ENCODE measurements at regions not wholly inside any gene's neighbourhood (a gene's known extent, or its start where the extent isn't known, plus 50 kb on each side); places are given as distances from the start of the nearest gene placed in this dataset.

DNA sequence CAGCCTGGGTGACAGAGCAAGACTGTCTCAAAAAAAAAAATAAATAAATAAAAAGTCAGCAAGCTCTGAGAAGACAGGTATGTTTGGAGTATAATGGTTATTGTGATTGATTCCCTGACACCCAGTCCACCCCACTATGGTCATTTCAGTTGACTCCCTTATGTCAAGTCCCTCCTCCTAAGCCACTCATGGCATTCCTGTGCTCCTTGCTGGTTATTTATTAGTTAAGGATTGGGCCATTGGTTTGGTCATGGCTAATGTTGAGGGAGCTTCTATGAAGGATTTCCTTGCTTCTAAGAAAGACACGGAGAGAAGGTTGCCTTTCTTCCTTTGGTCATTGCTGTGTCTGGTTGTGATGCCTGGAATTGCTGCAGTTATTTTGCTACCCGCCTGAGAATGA is 140.1 kb downstream of the UCHL1 start:
- Histone ChIP-seq H3K23ac (ENCODE audit: insufficient read length) (no peak overlapping the region), H2BK5ac (ENCODE audit: low read depth, low read length) (no peak overlapping the region)
- 93% methylated on average over 2 of the region's 2 CpGs; no CpG with 5 or more reads in 1 of the 2 experiments for WGBS, 2 experiments (ENCODE audit: extremely low coverage in 1 of 2, insufficient coverage in 1 of 2, insufficient read length in 1 of 2, insufficient replicate concordance in 2 of 2, low coverage in 1 of 2, low lambda C conversion rate in 2 of 2, missing lambda C conversion rate in 1 of 2)

More for the DNA sequence above, 140.1 kb downstream of the UCHL1 start:
- no peak overlapping the region for H3K4ac ChIP-seq (replicated peaks; ENCODE audit: insufficient read length, low read depth, low read length)
- ChIA-PET POLR2A (ENCODE audit: partially characterized antibody) (no interaction called here), CTCF (ENCODE audit: partially characterized antibody) (interaction anchor here (0.6 to 0.8 kb wide), 2 partner anchors 38 to 110 kb away, joined by 3 to 5 read pairs; no protein-coding TSS in a partner anchor)
- no peak overlapping the region for H3K56ac ChIP-seq (replicated peaks; ENCODE audit: insufficient read length, low read depth, low read length)
- H4K91ac ChIP-seq (replicated peaks; ENCODE audit: insufficient read length, low read length): no peak overlapping the region
- H2BK15ac ChIP-seq (ENCODE audit: low read length): peak overlapping the region; percentile 75; the same call in 1 of the 2 replicates
- no peaks in the 10 kb centered on the region for H3K23me2 ChIP-seq (ENCODE audit: low read depth, low read length)
- no peaks in the 10 kb centered on the region for H3K27me3 ChIP-seq (replicated peaks in 1 of 4; ENCODE audit: control insufficient read depth in 3 of 4, extremely low read depth in 1 of 4, insufficient read depth in 3 of 4, low read length in 3 of 4)
- no peak overlapping the region for H3K18ac ChIP-seq (ENCODE audit: extremely low read depth, low read length)
- H3K4me1 ChIP-seq (replicated peaks in 1 of 4; ENCODE audit: control insufficient read depth in 3 of 4, insufficient read depth in 4 of 4, low read length in 3 of 4): peaks cover 3 to 5% (median 4%) of the 10 kb centered on the region in 4 experiments; a peak in 4 of 7 replicates
- no peak overlapping the region for H3K14ac ChIP-seq (ENCODE audit: insufficient read length)
- H4K20me1 ChIP-seq (replicated peaks in 1 of 2; ENCODE audit: control insufficient read depth in 1 of 2, insufficient read depth in 2 of 2, low read length in 2 of 2): no peaks in the 10 kb centered on the region
- H3K27ac ChIP-seq (ENCODE audit: low read depth, low read length): no peak overlapping the region
- H3K4me2 ChIP-seq (ENCODE audit: insufficient read depth in 1 of 2, low read depth in 2 of 2, low read length in 2 of 2): no peak overlapping the region
- no peak overlapping the region for H2AFZ ChIP-seq (ENCODE audit: low read length)
- no peaks in the 10 kb centered on the region for H3K79me1 ChIP-seq (ENCODE audit: low read depth, low read length)
- no peak overlapping the region for H4K8ac ChIP-seq (ENCODE audit: extremely low read depth, insufficient read depth, low read length)
- no peak overlapping the region for H2BK12ac ChIP-seq (ENCODE audit: low read depth, low read length)
- no peaks in the 10 kb centered on the region for H3K9me3 ChIP-seq (ENCODE audit: insufficient read depth in 2 of 2, low read depth in 1 of 2, low read length in 1 of 2)
- no peaks in the 10 kb centered on the region for H3K79me2 ChIP-seq (ENCODE audit: control insufficient read depth in 1 of 2, insufficient read depth in 2 of 2, low read length in 2 of 2)
- H3K4me3 ChIP-seq (ENCODE audit: extremely low read depth in 1 of 4, insufficient read depth in 2 of 4, low read depth in 3 of 4, low read length in 4 of 4): no peak overlapping the region
- TF ChIP-seq TAF1 (IDR thresholded peaks at IDR 0.05; ENCODE audit: low read depth, low read length): no peak
- no peak for TF ChIP-seq CBX8 (IDR thresholded peaks at IDR 0.05; ENCODE audit: borderline replicate concordance, low read depth, low read length)
- TF ChIP-seq JUN (IDR thresholded peaks at IDR 0.05; ENCODE audit: low read depth, low read length): no peak
- TF ChIP-seq ZNF274 (IDR thresholded peaks at IDR 0.05; ENCODE audit: borderline replicate concordance, extremely low read depth, low read length): no peak
- no peak for TF ChIP-seq KDM5A (IDR thresholded peaks at IDR 0.05; ENCODE audit: low read length)
- no peak for TF ChIP-seq CEBPB (IDR thresholded peaks at IDR 0.05; ENCODE audit: low read depth, low read length)
- TF ChIP-seq ASH2L (IDR thresholded peaks at IDR 0.05; ENCODE audit: low read length): no peak
- TF ChIP-seq, protein P1, sequence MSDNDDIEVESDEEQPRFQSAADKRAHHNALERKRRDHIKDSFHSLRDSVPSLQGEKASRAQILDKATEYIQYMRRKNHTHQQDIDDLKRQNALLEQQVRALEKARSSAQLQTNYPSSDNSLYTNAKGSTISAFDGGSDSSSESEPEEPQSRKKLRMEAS (IDR thresholded peaks at IDR 0.05): no peak
- FAIRE-seq (no peak), DNase-seq (ENCODE audit: low read depth in 1 of 2, low spot score in 2 of 2) (no peak)
- H4K5ac ChIP-seq (ENCODE audit: insufficient read length, low read depth, low read length): no peak overlapping the region
- H3K9ac ChIP-seq (replicated peaks in 1 of 4; ENCODE audit: extremely low read depth in 1 of 4, low read depth in 3 of 4, low read length in 3 of 4): no peak overlapping the region
- no peak overlapping the region for H2BK20ac ChIP-seq (ENCODE audit: low read length)
- no peak overlapping the region for H2BK120ac ChIP-seq (replicated peaks; ENCODE audit: low read depth, low read length)
- no peak overlapping the region for H2AK5ac ChIP-seq (ENCODE audit: low read depth, low read length)
- H3K36me3 ChIP-seq (ENCODE audit: control insufficient read depth in 2 of 4, insufficient read depth in 4 of 4, low read length in 3 of 4): no peaks in the 10 kb centered on the region
